CD14-positive monocyte (primary cell): ENCODE measurements at regions not wholly inside any gene's neighbourhood (a gene's known extent, or its start where the extent isn't known, plus 50 kb on each side); places are given as distances from the start of the nearest gene placed in this dataset.
A peak's percentile ranks its signal among the peaks of the same experiment; 100 is the strongest.

Source experiments
- DNase-seq, 3 donors: peaks; one replicate each; pipeline ENCODE4 v3.0.0-alpha.2; 2011 to 2022
- H2AFZ ChIP-seq: 2 replicates; pipeline ENCODE4 v1.6.0; 2012; ENCODE audit warnings: mild to moderate bottlenecking, low read depth, low read length, inconsistent platforms; ENCODE audit not compliant: insufficient read depth, poor library complexity, severe bottlenecking
- H3K27ac ChIP-seq, 2 donors: 1 replicate in 1 of 2; 2 replicates in 1 of 2; pipeline ENCODE4 v1.5.1; 2012 to 2013; ENCODE audit warnings: low read length in 2 of 2, control low read depth in 1 of 2, inconsistent platforms in 1 of 2, low read depth in 1 of 2, mild to moderate bottlenecking in 1 of 2
- H3K27me3 ChIP-seq, 2 donors: one replicate each; pipeline versions ENCODE4 v1.6.0 to v1.6.1; 2011 to 2013; ENCODE audit warnings: low read length in 2 of 2; ENCODE audit not compliant: control insufficient read depth in 2 of 2, insufficient read depth in 2 of 2
- H3K36me3 ChIP-seq, 2 donors: replicated peaks in 1 of 2; 1 replicate in 1 of 2; 2 replicates in 1 of 2; pipeline versions ENCODE4 v1.5.1 to v1.6.1; 2012 to 2013; ENCODE audit warnings: low read length in 2 of 2, control low read depth in 1 of 2, inconsistent platforms in 1 of 2, mild to moderate bottlenecking in 1 of 2; ENCODE audit not compliant: insufficient read depth in 2 of 2, control insufficient read depth in 1 of 2
- H3K4me1 ChIP-seq, 2 donors: 1 replicate in 1 of 2; 2 replicates in 1 of 2; pipeline versions ENCODE4 v1.5.1 to v1.6.1; 2012 to 2013; ENCODE audit warnings: low read length in 2 of 2, control low read depth in 1 of 2, inconsistent platforms in 1 of 2, mild to moderate bottlenecking in 1 of 2, moderate library complexity in 1 of 2; ENCODE audit not compliant: insufficient read depth in 2 of 2, control insufficient read depth in 1 of 2
- H3K4me2 ChIP-seq: replicated peaks from 2 replicates; pipeline ENCODE3; 2012; ENCODE audit warnings: low read length, moderate library complexity, mild to moderate bottlenecking; ENCODE audit not compliant: poor library complexity, severe bottlenecking; ENCODE audit errors: extremely low read depth
- H3K4me3 ChIP-seq, 3 experiments: fragments of 200-600 bp in 1 of 3; sonication (generic) in 1 of 3; replicated peaks in 1 of 3; 1 replicate in 2 of 3; 2 replicates in 1 of 3; pipeline ENCODE4 v1.5.1; 2011 to 2013; ENCODE audit warnings: low read length in 3 of 3, mild to moderate bottlenecking in 3 of 3, control low read depth in 2 of 3, low read depth in 2 of 3, inconsistent platforms in 1 of 3, moderate library complexity in 1 of 3
- H3K79me2 ChIP-seq: 2 replicates; pipeline ENCODE4 v1.6.0; 2012; ENCODE audit warnings: mild to moderate bottlenecking, control low read depth, inconsistent platforms, low read length, moderate library complexity; ENCODE audit not compliant: insufficient read depth
- H3K9ac ChIP-seq: 2 replicates; pipeline ENCODE4 v1.6.0; 2017; ENCODE audit warnings: low read length, mild to moderate bottlenecking; ENCODE audit not compliant: insufficient read depth, poor library complexity, severe bottlenecking
- H3K9me3 ChIP-seq, 2 donors: replicated peaks in 1 of 2; 1 replicate in 1 of 2; 2 replicates in 1 of 2; pipeline versions ENCODE4 v1.5.1 to v1.6.1; 2012 to 2013; ENCODE audit warnings: low read length in 2 of 2, control low read depth in 1 of 2; ENCODE audit not compliant: control insufficient read depth in 1 of 2, insufficient read depth in 1 of 2
- H4K20me1 ChIP-seq: 2 replicates; pipeline ENCODE4 v1.6.0; 2012; ENCODE audit warnings: mild to moderate bottlenecking, low read length, control low read depth, moderate library complexity; ENCODE audit not compliant: insufficient read depth
- H3K27ac Mint-ChIP-seq, 7 donors: one replicate each; pipeline ENCODE4 v1.8.0; 2020; ENCODE audit warnings: mild to moderate bottlenecking in 7 of 7, mixed read lengths in 7 of 7, moderate library complexity in 6 of 7, inconsistent platforms in 2 of 7
- H3K27me3 Mint-ChIP-seq, 3 donors: one replicate each; pipeline ENCODE4 v1.8.0; 2021 to 2022; ENCODE audit warnings: low read depth in 3 of 3, mild to moderate bottlenecking in 3 of 3, mixed read lengths in 3 of 3, moderate library complexity in 3 of 3, inconsistent platforms in 1 of 3
- H3K36me3 Mint-ChIP-seq, 2 donors: one replicate each; pipeline ENCODE4 v1.8.0; 2020; ENCODE audit warnings: mixed read lengths in 2 of 2, inconsistent platforms in 1 of 2, mild to moderate bottlenecking in 1 of 2
- H3K4me1 Mint-ChIP-seq: one replicate; pipeline ENCODE4 v1.8.0; 2020; ENCODE audit warnings: mild to moderate bottlenecking, mixed read lengths
- H3K4me3 Mint-ChIP-seq, 2 donors: one replicate each; pipeline ENCODE4 v1.8.0; 2020; ENCODE audit warnings: mild to moderate bottlenecking in 2 of 2, mixed read lengths in 2 of 2, moderate library complexity in 1 of 2
- H3K9me3 Mint-ChIP-seq, 7 donors: one replicate each; pipeline ENCODE4 v1.8.0; 2020 to 2022; ENCODE audit warnings: mixed read lengths in 7 of 7, mild to moderate bottlenecking in 6 of 7, moderate library complexity in 6 of 7, inconsistent platforms in 2 of 7
- CTCF ChIP-seq: fragments of 200-600 bp; IDR thresholded peaks from one replicate; pipeline ENCODE4 v1.8.0; 2022; ENCODE audit warnings: antibody characterized with exemption, mild to moderate bottlenecking
- WGBS: methylation state at CpG from one replicate; pipeline ENCODE4 v1.1.5; 2013; ENCODE audit warnings: missing lambda C conversion rate; ENCODE audit not compliant: insufficient coverage; 5-methylcytosine and 5-hydroxymethylcytosine counted together
- intact Hi-C, 2 donors: fragments of 100-400 bp; cut with micrococcal nuclease; formaldehyde crosslinking; loops; one replicate each; pipeline versions ENCODE4 v1.15.0 to v1.15.1; 2023

DNA sequence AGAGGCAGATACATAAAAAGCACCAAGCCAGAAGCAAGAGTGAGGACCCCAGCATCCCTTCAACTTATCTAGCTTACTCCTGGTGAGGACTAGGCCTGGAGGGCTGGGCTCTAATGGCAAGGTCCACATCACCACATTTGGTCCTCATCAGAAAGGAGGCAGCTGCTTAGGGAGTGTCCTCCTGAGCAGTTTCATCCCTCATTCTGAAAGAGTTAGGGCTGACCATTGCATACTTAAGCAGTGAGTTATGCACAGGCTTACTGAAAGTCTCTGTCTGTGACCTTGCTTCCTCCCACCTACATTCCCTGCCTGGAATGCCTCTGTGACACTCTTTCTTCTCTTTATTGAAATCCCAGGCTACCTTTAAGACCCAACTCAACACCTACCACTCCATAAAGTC, 301.8 kb upstream of the ACVR2A start:
- H3K9me3 Mint-ChIP-seq, result peaks cover 0 to 8% (median 4%) of the 10 kb centered on the region in 7 donors
- no peaks in the 10 kb centered on the region for H3K36me3 ChIP-seq
- no peak overlapping the region for H3K27ac Mint-ChIP-seq
- peaks cover 6 to 10% of the 10 kb centered on the region in 2 donors for H3K4me1 ChIP-seq
- no peaks in the 10 kb centered on the region for H3K79me2 ChIP-seq
- TF ChIP-seq CTCF, result no peak
- H3K36me3 Mint-ChIP-seq, result peaks cover 0 to 2% of the 10 kb centered on the region in 2 donors
- no peaks in the 10 kb centered on the region for H3K27me3 Mint-ChIP-seq
- no peak overlapping the region for H2AFZ ChIP-seq
- DNase-seq, result no peak
- H3K27me3 ChIP-seq, result no peaks in the 10 kb centered on the region
- intact Hi-C loops, result no loop called here
- H3K9ac ChIP-seq, result no peak overlapping the region
- no peak overlapping the region for H3K4me3 ChIP-seq
- H4K20me1 ChIP-seq, result no peaks in the 10 kb centered on the region
- H3K27ac ChIP-seq, result no peak overlapping the region
- no peak overlapping the region for H3K4me2 ChIP-seq
- peaks cover 0 to 2% of the 10 kb centered on the region in 2 donors for H3K9me3 ChIP-seq
- no peak overlapping the region for H3K4me3 Mint-ChIP-seq
- peaks cover 7% of the 10 kb centered on the region for H3K4me1 Mint-ChIP-seq

- no peaks in the 10 kb centered on the region for H3K27me3 ChIP-seq
- Mint-ChIP-seq H3K4me3 (no peak overlapping the region), H3K27me3 (no peaks in the 10 kb centered on the region), H3K27ac (peak overlapping the region in 2 of 7 donors; percentile 12 to 15), H3K9me3 (peaks cover 0 to 6% (median 4%) of the 10 kb centered on the region in 7 donors), H3K4me1 (peaks cover 7% of the 10 kb centered on the region), H3K36me3 (peaks cover 0 to 2% of the 10 kb centered on the region in 2 donors)
- peaks cover 0 to 2% of the 10 kb centered on the region in 2 donors for H3K9me3 ChIP-seq
- intact Hi-C loops, result no loop called here
- H3K9ac ChIP-seq, result no peak overlapping the region
- TF ChIP-seq CTCF, result no peak
- peaks cover 6 to 10% of the 10 kb centered on the region in 2 donors for H3K4me1 ChIP-seq
- peak; percentile 9 to 28 (median 18) for DNase-seq
- no peaks in the 10 kb centered on the region for H4K20me1 ChIP-seq
- no peaks in the 10 kb centered on the region for H3K36me3 ChIP-seq
- H3K4me3 ChIP-seq, result no peak overlapping the region
- no peaks in the 10 kb centered on the region for H3K79me2 ChIP-seq
- no peak overlapping the region for H2AFZ ChIP-seq
- H3K27ac ChIP-seq, result no peak overlapping the region
- 92% methylated on average over 1 of the region's 3 CpGs for WGBS
- H3K4me2 ChIP-seq, result no peak overlapping the region
Observed at GRCh38 chr2:147542351-147542750, 302.5 kb upstream of the ACVR2A start.
